T-helper 17 cell (primary cell): ENCODE measurements at regions not wholly inside any gene's neighbourhood (a gene's known extent, or its start where the extent isn't known, plus 50 kb on each side); places are given as distances from the start of the nearest gene placed in this dataset.
"Not testable (repeated sequence)": the region's sequence is repeated elsewhere in the genome, so short reads cannot be mapped to it uniquely, and the experiment has no call there.

Experiments used
- ATAC-seq: fragments of 150-1000 bp; cut with Tn5 transposase; 2 replicates; pipeline ENCODE4 v1.10.0; 2021; ENCODE audit warnings: mild to moderate bottlenecking, moderate library complexity
- DNase-seq, 3 donors: peaks; one replicate each; pipeline versions ENCODE4 v3.0.0 to v3.0.0-alpha.2; 2020 to 2021
- H3K9me3 ChIP-seq: one replicate; pipeline ENCODE4 v1.7.0; 2013; ENCODE audit warnings: low read length, mild to moderate bottlenecking; ENCODE audit not compliant: control insufficient read depth, poor library complexity, severe bottlenecking
- H3K27ac Mint-ChIP-seq: one replicate; pipeline ENCODE4 v1.8.0; 2022; ENCODE audit warnings: mild to moderate bottlenecking, moderate library complexity, mixed read lengths
- H3K27me3 Mint-ChIP-seq: one replicate; pipeline ENCODE4 v1.8.0; 2022; ENCODE audit warnings: mixed read lengths
- H3K36me3 Mint-ChIP-seq: one replicate; pipeline ENCODE4 v1.8.0; 2022; ENCODE audit warnings: low read depth, mixed read lengths
- H3K4me1 Mint-ChIP-seq: one replicate; pipeline ENCODE4 v1.8.0; 2022; ENCODE audit warnings: mild to moderate bottlenecking, mixed read lengths
- H3K4me3 Mint-ChIP-seq: one replicate; pipeline ENCODE4 v1.8.0; 2022; ENCODE audit warnings: mild to moderate bottlenecking, moderate library complexity, mixed read lengths

DNA sequence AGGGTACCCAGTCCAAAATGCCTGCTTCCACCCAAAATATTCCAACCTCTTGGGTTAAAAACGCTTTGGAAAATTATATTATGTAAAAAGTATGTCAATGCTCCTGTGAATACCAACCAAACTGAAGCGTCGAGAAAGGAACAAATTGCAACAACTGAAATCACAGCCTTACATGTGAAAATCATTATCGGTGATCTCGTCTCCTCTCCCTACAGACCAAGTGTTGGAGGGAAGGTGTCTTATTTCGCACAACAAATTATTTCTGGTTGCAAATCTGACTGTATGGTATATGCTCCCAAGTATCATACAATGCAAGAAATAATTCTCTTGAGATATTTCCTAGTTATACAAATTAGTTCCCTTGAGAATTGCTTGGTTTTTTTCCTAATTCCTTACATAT is 89.3 kb upstream of the CDYL2 start:
- no peak overlapping the region for H3K4me3 Mint-ChIP-seq
- H3K36me3 Mint-ChIP-seq, result no peaks in the 10 kb centered on the region
- H3K27ac Mint-ChIP-seq, result no peak overlapping the region
- no peaks in the 10 kb centered on the region for H3K4me1 Mint-ChIP-seq
- H3K9me3 ChIP-seq, result no peaks in the 10 kb centered on the region
- peaks cover 9% of the 10 kb centered on the region for H3K27me3 Mint-ChIP-seq
- no peak for DNase-seq
- ATAC-seq, result no peak

DNA sequence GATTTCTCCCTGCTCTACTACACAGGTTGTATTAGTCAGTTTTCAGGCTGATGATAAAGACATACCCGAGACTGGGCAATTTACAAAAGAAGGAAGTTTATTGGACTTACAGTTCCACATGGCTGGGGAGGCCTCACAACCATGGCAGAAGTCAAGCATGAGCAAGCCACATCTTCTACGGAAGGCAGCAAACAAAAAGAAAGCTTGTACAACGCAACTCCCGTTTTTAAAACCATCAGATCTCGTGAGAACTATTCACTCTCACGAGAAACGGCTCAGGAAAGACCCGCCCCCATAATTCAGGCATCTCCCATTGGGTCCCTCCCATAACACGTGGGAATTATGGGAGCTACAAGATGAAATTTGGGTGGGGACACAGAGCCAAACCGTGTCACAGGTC is 88.0 kb upstream of the CDYL2 start:
- H3K4me3 Mint-ChIP-seq, result not testable (repeated sequence)

GRCh38 chr16:80889779-80890359 is 85.5 kb upstream of the CDYL2 start:
- H3K27ac Mint-ChIP-seq, result no peak overlapping the region
- H3K36me3 Mint-ChIP-seq, result no peaks in the 10 kb centered on the region
- no peaks in the 10 kb centered on the region for H3K4me1 Mint-ChIP-seq
- no peaks in the 10 kb centered on the region for H3K9me3 ChIP-seq
- no peak overlapping the region for H3K4me3 Mint-ChIP-seq
- DNase-seq, result no peak
- ATAC-seq, result no peak
- peaks cover 9% of the 10 kb centered on the region for H3K27me3 Mint-ChIP-seq

More for the DNA sequence above, 88.0 kb upstream of the CDYL2 start:
- H3K36me3 Mint-ChIP-seq, DNase-seq, ATAC-seq, H3K4me1 Mint-ChIP-seq, H3K27me3 Mint-ChIP-seq, H3K27ac Mint-ChIP-seq, H3K9me3 ChIP-seq: not testable (repeated sequence)

GRCh38 chr16:80887062-80887461 is 82.7 kb upstream of the CDYL2 start:
- DNase-seq, result no peak
- H3K27me3 Mint-ChIP-seq, result peaks cover 18% of the 10 kb centered on the region
- no peaks in the 10 kb centered on the region for H3K36me3 Mint-ChIP-seq
- no peaks in the 10 kb centered on the region for H3K4me1 Mint-ChIP-seq
- no peak for ATAC-seq
- H3K9me3 ChIP-seq, result no peaks in the 10 kb centered on the region
- no peak overlapping the region for H3K27ac Mint-ChIP-seq
- H3K4me3 Mint-ChIP-seq, result no peak overlapping the region

DNA sequence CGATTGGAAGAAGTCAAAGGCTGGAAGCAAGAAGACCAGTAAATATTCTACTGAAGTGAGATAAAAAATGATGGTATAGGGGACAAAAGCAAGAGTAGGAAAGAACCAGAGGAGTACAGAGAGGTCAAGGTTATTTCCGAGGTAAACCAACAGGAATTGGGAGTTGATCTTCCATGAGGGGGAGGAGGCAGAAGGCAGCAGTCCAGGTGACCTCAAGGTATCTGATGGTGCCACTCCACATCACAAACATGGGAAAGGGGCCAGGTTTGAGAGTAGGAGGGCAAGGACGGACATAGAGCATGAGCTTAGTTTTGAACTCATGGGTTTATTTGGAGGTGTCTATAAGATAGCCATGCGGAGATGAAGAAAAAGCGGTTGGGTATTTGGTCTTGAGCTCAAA is 79.4 kb upstream of the CDYL2 start:
- DNase-seq (no peak), ATAC-seq (no peak)
- Mint-ChIP-seq H3K27me3 (peaks cover 29% of the 10 kb centered on the region), H3K4me1 (no peaks in the 10 kb centered on the region), H3K4me3 (no peak overlapping the region), H3K27ac (no peak overlapping the region), H3K36me3 (peaks cover 2% of the 10 kb centered on the region)
- no peaks in the 10 kb centered on the region for H3K9me3 ChIP-seq

- no peak for ATAC-seq
- H3K4me1 Mint-ChIP-seq, result no peaks in the 10 kb centered on the region
- no peak overlapping the region for H3K4me3 Mint-ChIP-seq
- no peak overlapping the region for H3K27ac Mint-ChIP-seq
- H3K27me3 Mint-ChIP-seq, result peaks cover 29% of the 10 kb centered on the region
- H3K36me3 Mint-ChIP-seq, result peaks cover 2% of the 10 kb centered on the region
- no peak for DNase-seq
- H3K9me3 ChIP-seq, result no peaks in the 10 kb centered on the region
These were observed 78.8 kb upstream of the CDYL2 start for GRCh38 chr16:80883159-80883642.

DNA sequence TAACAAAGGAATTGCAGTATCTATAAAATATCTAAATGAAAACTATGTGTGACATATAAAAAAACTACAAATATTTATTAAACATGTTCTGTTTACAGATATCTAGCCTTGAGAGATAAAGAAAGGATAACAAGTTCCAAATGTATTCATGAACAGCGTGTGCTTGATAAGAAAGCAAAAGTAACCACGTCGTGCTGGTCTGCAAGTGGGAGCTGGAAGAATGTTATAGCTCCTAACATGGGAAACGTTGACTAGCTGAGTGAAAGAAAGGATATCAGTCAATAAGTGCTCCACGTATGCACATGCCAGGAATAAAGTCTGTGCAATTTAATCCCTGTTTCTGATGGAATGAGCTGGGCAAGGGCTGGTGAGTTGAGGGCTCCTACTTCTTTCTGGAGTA is 71.2 kb upstream of the CDYL2 start:
- H3K36me3 Mint-ChIP-seq, result peaks cover 2% of the 10 kb centered on the region
- ATAC-seq, result no peak

DNA sequence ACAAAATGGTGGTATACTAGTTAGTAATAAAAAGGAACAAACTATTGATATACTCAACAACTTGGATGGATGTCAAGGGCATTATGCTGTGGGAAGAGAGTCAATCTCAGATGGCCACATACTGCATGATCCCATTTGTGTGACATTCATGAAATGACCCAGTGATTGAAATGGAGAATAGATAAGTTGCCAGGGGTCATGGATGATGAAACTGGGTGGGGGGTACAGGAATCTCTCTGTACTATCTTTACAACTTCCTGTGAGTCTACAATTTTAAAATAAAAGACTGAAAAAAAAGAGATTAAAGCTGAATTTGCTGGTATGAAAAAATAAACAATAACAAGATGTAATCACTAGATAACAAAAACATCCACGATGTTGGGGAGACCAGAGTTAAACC is 70.5 kb upstream of the CDYL2 start:
- ATAC-seq (no peak), DNase-seq (no peak)
- H3K27ac Mint-ChIP-seq, result no peak overlapping the region
- no peaks in the 10 kb centered on the region for H3K36me3 Mint-ChIP-seq
- no peaks in the 10 kb centered on the region for H3K9me3 ChIP-seq
- peaks cover 49% of the 10 kb centered on the region for H3K27me3 Mint-ChIP-seq
- H3K4me1 Mint-ChIP-seq, result peaks cover 2% of the 10 kb centered on the region
- H3K4me3 Mint-ChIP-seq, result no peak overlapping the region

More for the DNA sequence above, 71.2 kb upstream of the CDYL2 start:
- H3K27me3 Mint-ChIP-seq, result peaks cover 54% of the 10 kb centered on the region
- peaks cover 2% of the 10 kb centered on the region for H3K4me1 Mint-ChIP-seq
- H3K9me3 ChIP-seq, result no peaks in the 10 kb centered on the region
- no peak for DNase-seq
- H3K27ac Mint-ChIP-seq, result no peak overlapping the region
- H3K4me3 Mint-ChIP-seq, result no peak overlapping the region

GRCh38 chr16:80862160-80862705 is 57.8 kb upstream of the CDYL2 start:
- H3K27me3 Mint-ChIP-seq, result peaks cover 23% of the 10 kb centered on the region
- H3K27ac Mint-ChIP-seq, result no peak overlapping the region

More at GRCh38 chr16:80862160-80862705, 57.8 kb upstream of the CDYL2 start:
- peaks cover 9% of the 10 kb centered on the region for H3K36me3 Mint-ChIP-seq
- no peaks in the 10 kb centered on the region for H3K9me3 ChIP-seq
- DNase-seq (no peak), ATAC-seq (no peak)
- H3K4me3 Mint-ChIP-seq, result no peak overlapping the region
- H3K4me1 Mint-ChIP-seq, result no peaks in the 10 kb centered on the region
